Stimulated activated CD4-positive, alpha-beta T cell treated with anti-CD3 and anti-CD28 coated beads, TNF-alpha, amount 100 ng/mL, for 24 hours (primary cell): ENCODE measurements at regions not wholly inside any gene's neighbourhood (a gene's known extent, or its start where the extent isn't known, plus 50 kb on each side); places are given as distances from the start of the nearest gene placed in this dataset.
"Not testable (repeated sequence)": the region's sequence is repeated elsewhere in the genome, so short reads cannot be mapped to it uniquely, and the experiment has no call there.

Experiments used
- DNase-seq, 3 experiments: peaks; one replicate each; pipeline ENCODE4 v3.0.0-alpha.2; 2020; ENCODE audit warnings: low read depth in 3 of 3

GRCh38 chr4:177947607-177948006, 505.4 kb upstream of the AGA start:
- DNase-seq = no peak

- DNase-seq = no peak
Observed at GRCh38 chr4:177948853-177949252, 506.6 kb upstream of the AGA start.

- DNase-seq = no peak
Observed at GRCh38 chr4:177951026-177951425, 508.8 kb upstream of the AGA start.

GRCh38 chr4:177952723-177953122, 510.5 kb upstream of the AGA start:
- DNase-seq = no peak

- DNase-seq = no peak
Observed at GRCh38 chr4:177957596-177958360, 515.5 kb upstream of the AGA start.

GRCh38 chr4:177960566-177960965, 518.3 kb upstream of the AGA start:
- DNase-seq = no peak

GRCh38 chr4:177961761-177962380, 519.6 kb upstream of the AGA start:
- DNase-seq = no peak

- no peak for DNase-seq
Observed at GRCh38 chr4:177964061-177964460, 521.8 kb upstream of the AGA start.

- no peak for DNase-seq
Observed at GRCh38 chr4:177964693-177965168, 522.5 kb upstream of the AGA start.

GRCh38 chr4:177967328-177967727, 525.1 kb upstream of the AGA start:
- no peak for DNase-seq

- no peak for DNase-seq
Observed at GRCh38 chr4:177968817-177969442, 526.7 kb upstream of the AGA start.

- DNase-seq = no peak
Observed at GRCh38 chr4:177974461-177974860, 532.2 kb upstream of the AGA start.

GRCh38 chr4:177975315-177975987, 533.2 kb upstream of the AGA start:
- no peak for DNase-seq

- no peak for DNase-seq
Observed at GRCh38 chr4:177986236-177986635, 544.0 kb upstream of the AGA start.

GRCh38 chr4:177987896-177988295, 545.7 kb upstream of the AGA start:
- no peak for DNase-seq

GRCh38 chr4:177989503-177990201, 547.4 kb upstream of the AGA start:
- no peak for DNase-seq

- no peak for DNase-seq
Observed at GRCh38 chr4:178003098-178003657, 560.9 kb upstream of the AGA start.

GRCh38 chr4:178010596-178010995, 568.4 kb upstream of the AGA start:
- no peak for DNase-seq

GRCh38 chr4:178015046-178015445, 572.8 kb upstream of the AGA start:
- not testable (repeated sequence) for DNase-seq

- no peak for DNase-seq
Observed at GRCh38 chr4:178026999-178027398, 584.8 kb upstream of the AGA start.

- no peak for DNase-seq
Observed at GRCh38 chr4:178027796-178028195, 585.6 kb upstream of the AGA start.
